Right cardiac atrium (tissue), 5 donors: ENCODE measurements at regions not wholly inside any gene's neighbourhood (a gene's known extent, or its start where the extent isn't known, plus 50 kb on each side); places are given as distances from the start of the nearest gene placed in this dataset.

Source experiments
- ATAC-seq, 2 donors: fragments of 200-7000 bp; cut with Tn5 transposase; one replicate each; pipeline versions ENCODE4 v1.8.0 to v1.9.1; 2020; ENCODE audit warnings: moderate library complexity in 2 of 2, mild to moderate bottlenecking in 1 of 2
- DNase-seq, 3 donors: peaks; one replicate each; pipeline ENCODE4 v3.0.0-alpha.2; 2020
- H3K27ac ChIP-seq: one replicate; pipeline ENCODE4 v1.5.1; 2013; ENCODE audit warnings: mild to moderate bottlenecking, low read length, control low read depth, moderate library complexity
- H3K27me3 ChIP-seq: one replicate; pipeline ENCODE4 v1.6.1; 2013; ENCODE audit not compliant: control insufficient read depth, insufficient read depth
- H3K4me1 ChIP-seq: one replicate; pipeline ENCODE4 v1.6.1; 2013; ENCODE audit warnings: low read length; ENCODE audit not compliant: control insufficient read depth, insufficient read depth
- H3K4me3 ChIP-seq: one replicate; pipeline ENCODE4 v1.5.1; 2013; ENCODE audit warnings: low read length, control low read depth
- H3K9me3 ChIP-seq: one replicate; pipeline ENCODE4 v1.6.1; 2013; ENCODE audit warnings: low read length; ENCODE audit not compliant: control insufficient read depth
- WGBS: extraction: QIAGEN DNeasy Blood & Tissue Kit; methylation state at CpG from one replicate; pipeline ENCODE4 v1.1.7; 2013; 5-methylcytosine and 5-hydroxymethylcytosine counted together
- intact Hi-C, 4 donors: fragments of 100-400 bp; cut with DNase I; formaldehyde crosslinking; loops; one replicate each; pipeline versions ENCODE4 v1.11.0 to v1.14.0; 2022 to 2023
- donor health status: healthy with polysubstance abuse.
- donor health status: DM: no; HTN: yes; CAD: no.
- donor health status: DM: no; HTN: no; CAD: no.
- donor health status: DM: no; HTN: yes; CAD: no; lungs with severe emphysema.
- donor health status: DM: yes; HTN: yes; CAD: no.

GRCh38 chr17:77294761-77295160 lies 154.0 kb downstream of the SEC14L1 start:
- no peak overlapping the region for H3K4me3 ChIP-seq
- no peaks in the 10 kb centered on the region for H3K27me3 ChIP-seq
- intact Hi-C loops: no loop called here
- H3K4me1 ChIP-seq: no peaks in the 10 kb centered on the region
- WGBS: 78% methylated on average over 20 of the region's 20 CpGs
- no peaks in the 10 kb centered on the region for H3K9me3 ChIP-seq
- DNase-seq (no peak), ATAC-seq (no peak)
- H3K27ac ChIP-seq: no peak overlapping the region

- no peaks in the 10 kb centered on the region for H3K9me3 ChIP-seq
- 44% methylated on average over 12 of the region's 12 CpGs for WGBS
- ATAC-seq (no peak), DNase-seq (peak in 1 of 3 donors; percentile 13)
- no peak overlapping the region for H3K27ac ChIP-seq
- intact Hi-C loops: no loop called here
- no peaks in the 10 kb centered on the region for H3K4me1 ChIP-seq
- no peak overlapping the region for H3K4me3 ChIP-seq
- H3K27me3 ChIP-seq: no peaks in the 10 kb centered on the region
Measured at GRCh38 chr17:77295241-77295853, 154.6 kb downstream of the SEC14L1 start.

GRCh38 chr17:77296769-77297409 lies 156.1 kb downstream of the SEC14L1 start:
- H3K27me3 ChIP-seq: no peaks in the 10 kb centered on the region
- no peaks in the 10 kb centered on the region for H3K9me3 ChIP-seq
- no peak overlapping the region for H3K27ac ChIP-seq
- DNase-seq (no peak), ATAC-seq (no peak)
- 95% methylated on average over 6 of the region's 6 CpGs for WGBS
- H3K4me1 ChIP-seq: no peaks in the 10 kb centered on the region
- no peak overlapping the region for H3K4me3 ChIP-seq
- intact Hi-C loops: no loop called here

- no peak overlapping the region for H3K4me3 ChIP-seq
- intact Hi-C loops: no loop called here
- no peaks in the 10 kb centered on the region for H3K4me1 ChIP-seq
- ATAC-seq: no peak
- peak in 1 of 3 donors; percentile 0 for DNase-seq
- no peaks in the 10 kb centered on the region for H3K27me3 ChIP-seq
- H3K9me3 ChIP-seq: no peaks in the 10 kb centered on the region
- 85% methylated on average over 8 of the region's 8 CpGs for WGBS
- no peak overlapping the region for H3K27ac ChIP-seq
Measured at GRCh38 chr17:77297693-77298666, 157.2 kb downstream of the SEC14L1 start.

GRCh38 chr17:77298811-77299210 lies 158.0 kb downstream of the SEC14L1 start:
- no peaks in the 10 kb centered on the region for H3K9me3 ChIP-seq
- intact Hi-C loops: no loop called here
- H3K4me1 ChIP-seq: no peaks in the 10 kb centered on the region
- H3K4me3 ChIP-seq: no peak overlapping the region
- WGBS: 91% methylated on average over 5 of the region's 5 CpGs
- DNase-seq (no peak), ATAC-seq (no peak)
- no peaks in the 10 kb centered on the region for H3K27me3 ChIP-seq
- H3K27ac ChIP-seq: no peak overlapping the region

GRCh38 chr17:77299256-77300015 lies 158.7 kb downstream of the SEC14L1 start:
- Histone ChIP-seq H3K27ac (no peak overlapping the region), H3K9me3 (no peaks in the 10 kb centered on the region), H3K27me3 (no peaks in the 10 kb centered on the region), H3K4me3 (no peak overlapping the region), H3K4me1 (no peaks in the 10 kb centered on the region)
- DNase-seq (no peak), ATAC-seq (no peak)
- intact Hi-C loops: no loop called here
- whole genome bisulfite sequencing: 95% methylated on average over 6 of the region's 6 CpGs

- no peaks in the 10 kb centered on the region for H3K9me3 ChIP-seq
- no peaks in the 10 kb centered on the region for H3K4me1 ChIP-seq
- DNase-seq: no peak
- no peak overlapping the region for H3K4me3 ChIP-seq
- no peaks in the 10 kb centered on the region for H3K27me3 ChIP-seq
- ATAC-seq: no peak
- 70% methylated on average over 4 of the region's 4 CpGs for WGBS
- no peak overlapping the region for H3K27ac ChIP-seq
- intact Hi-C loops: no loop called here
Measured at GRCh38 chr17:77300016-77300686, 159.4 kb downstream of the SEC14L1 start.

GRCh38 chr17:77301694-77302266 lies 161.0 kb downstream of the SEC14L1 start:
- ATAC-seq (no peak), DNase-seq (no peak)
- Histone ChIP-seq H3K4me1 (no peaks in the 10 kb centered on the region), H3K9me3 (no peaks in the 10 kb centered on the region), H3K27me3 (no peaks in the 10 kb centered on the region), H3K27ac (no peak overlapping the region), H3K4me3 (no peak overlapping the region)
- WGBS: 89% methylated on average over 8 of the region's 8 CpGs
- intact Hi-C loops: no loop called here

- whole genome bisulfite sequencing: 92% methylated on average over 8 of the region's 8 CpGs
- H3K4me3 ChIP-seq: no peak overlapping the region
- H3K9me3 ChIP-seq: no peaks in the 10 kb centered on the region
- H3K4me1 ChIP-seq: no peaks in the 10 kb centered on the region
- no peak overlapping the region for H3K27ac ChIP-seq
- ATAC-seq (no peak), DNase-seq (no peak)
- H3K27me3 ChIP-seq: no peaks in the 10 kb centered on the region
- intact Hi-C loops: no loop called here
Measured at GRCh38 chr17:77302682-77303081, 161.9 kb downstream of the SEC14L1 start.

GRCh38 chr17:77303620-77304019 lies 162.9 kb downstream of the SEC14L1 start:
- no peak overlapping the region for H3K4me3 ChIP-seq
- H3K9me3 ChIP-seq: no peaks in the 10 kb centered on the region
- no peaks in the 10 kb centered on the region for H3K4me1 ChIP-seq
- no peaks in the 10 kb centered on the region for H3K27me3 ChIP-seq
- no peak overlapping the region for H3K27ac ChIP-seq
- ATAC-seq (no peak), DNase-seq (no peak)
- intact Hi-C loops: no loop called here
- 89% methylated on average over 6 of the region's 6 CpGs for WGBS
